NCI-H774 (cell line): ENCODE measurements at regions not wholly inside any gene's neighbourhood (a gene's known extent, or its start where the extent isn't known, plus 50 kb on each side); places are given as distances from the start of the nearest gene placed in this dataset.

Experiments used
- DNase-seq: peaks from one replicate; lab custom pipeline; 2025; lab: John Stamatoyannopoulos, UW

- DNase-seq, result no peak
These were observed 71.8 kb downstream of the C4orf33 start for GRCh38 chr4:129167640-129168260.

GRCh38 chr4:129172181-129172580 lies 76.2 kb downstream of the C4orf33 start:
- no peak for DNase-seq

GRCh38 chr4:129176864-129177263 lies 80.9 kb downstream of the C4orf33 start:
- no peak for DNase-seq

GRCh38 chr4:129179276-129179675 lies 83.3 kb downstream of the C4orf33 start:
- no peak for DNase-seq

GRCh38 chr4:129189630-129190029 lies 93.7 kb downstream of the C4orf33 start:
- no peak for DNase-seq

GRCh38 chr4:129193357-129194100 lies 97.6 kb downstream of the C4orf33 start:
- DNase-seq, result no peak

GRCh38 chr4:129208481-129208880 lies 112.5 kb downstream of the C4orf33 start:
- DNase-seq, result no peak

- no peak for DNase-seq
These were observed 117.7 kb downstream of the C4orf33 start for GRCh38 chr4:129213692-129214091.

- peak; percentile 37 for DNase-seq
These were observed 122.4 kb downstream of the C4orf33 start for GRCh38 chr4:129218360-129218759.

- no peak for DNase-seq
These were observed 122.9 kb downstream of the C4orf33 start for GRCh38 chr4:129218897-129219296.

- no peak for DNase-seq
These were observed 124.3 kb downstream of the C4orf33 start for GRCh38 chr4:129220254-129220653.

- DNase-seq, result no peak
These were observed 128.0 kb downstream of the C4orf33 start for GRCh38 chr4:129223945-129224344.

- DNase-seq, result no peak
These were observed 134.9 kb downstream of the C4orf33 start for GRCh38 chr4:129230846-129231245.

GRCh38 chr4:129231945-129232588 lies 136.1 kb downstream of the C4orf33 start:
- no peak for DNase-seq

- DNase-seq, result no peak
These were observed 136.8 kb downstream of the C4orf33 start for GRCh38 chr4:129232589-129233337.

- DNase-seq, result no peak
These were observed 137.7 kb downstream of the C4orf33 start for GRCh38 chr4:129233691-129234090.

- DNase-seq, result no peak
These were observed 140.4 kb downstream of the C4orf33 start for GRCh38 chr4:129236351-129236750.

GRCh38 chr4:129239088-129239487 lies 143.1 kb downstream of the C4orf33 start:
- no peak for DNase-seq

- DNase-seq, result no peak
These were observed 144.9 kb downstream of the C4orf33 start for GRCh38 chr4:129240816-129241215.

- DNase-seq, result no peak
These were observed 150.2 kb downstream of the C4orf33 start for GRCh38 chr4:129246145-129246544.

GRCh38 chr4:129246910-129247461 lies 151.0 kb downstream of the C4orf33 start:
- peak; percentile 48 for DNase-seq

GRCh38 chr4:129248621-129249020 lies 152.7 kb downstream of the C4orf33 start:
- DNase-seq, result no peak
